ENCODE measurements at regions not wholly inside any gene's neighbourhood (a gene's known extent, or its start where the extent isn't known, plus 50 kb on each side); places are given as distances from the start of the nearest gene placed in this dataset.

GRCh38 chrX:100487795-100488194 lies 77.7 kb upstream of the PCDH19 start:
- no peak for TF ChIP-seq CTCF (IDR thresholded peaks at IDR 0.05)
- no peak for TF ChIP-seq POLR2A (IDR thresholded peaks at IDR 0.05)
